HepG2 (cell line): ENCODE measurements at regions not wholly inside any gene's neighbourhood (a gene's known extent, or its start where the extent isn't known, plus 50 kb on each side); places are given as distances from the start of the nearest gene placed in this dataset.

Source experiments
- ATAC-seq: fragments of 200-7000 bp; cut with Tn5 transposase; 3 replicates; pipeline ENCODE4 v1.9.1; 2020; ENCODE audit warnings: mild to moderate bottlenecking, moderate library complexity
- BruUV-seq: library from RNA; stranded (reverse); fragments of 400-500 nt; replicated peaks from 2 replicates; lab custom pipeline; 2021; lab: Mats Ljungman, UMichigan
- CTCF ChIA-PET: fragments of 300-600 bp; formaldehyde crosslinking; extraction: SDS; loops from one replicate; lab custom pipeline; 2021; ENCODE audit warnings: low total read pairs, inconsistent platforms, low intra/inter-chr PET ratio; lab: Yijun Ruan, JAX
- POLR2A ChIA-PET: fragments of 350-600 bp; sonication (Branson Sonifier 250); formaldehyde crosslinking; loops from one replicate; lab custom pipeline; 2020; ENCODE audit warnings: antibody characterized with exemption, inconsistent platforms; lab: Yijun Ruan, JAX
- DNase-seq: peaks from one replicate; pipeline ENCODE4 v3.0.0-alpha.2; 2015; ENCODE audit warnings: low spot score
- FAIRE-seq: peaks from 3 replicates; lab custom pipeline; 2011; peaks lifted over from hg19 to GRCh38; lab: Jason Lieb, UNC
- H2AFZ ChIP-seq: one replicate; pipeline ENCODE4 v1.6.1; 2011; ENCODE audit warnings: low read length, inconsistent platforms
- H3K27ac ChIP-seq: fragments of 300-600 bp; 3 replicates; pipeline ENCODE4 v1.8.0; 2011; ENCODE audit warnings: mixed run types, mild to moderate bottlenecking, mixed read lengths, low read length, inconsistent platforms; ENCODE audit not compliant: insufficient read depth; ENCODE audit errors: extremely low read length
- H3K27me3 ChIP-seq, 2 experiments: fragments of 200-600 bp in 1 of 2; 2 replicates in 1 of 2; 3 replicates in 1 of 2; pipeline versions ENCODE4 v1.6.0 to v1.8.0; 2011; ENCODE audit warnings: low read length in 2 of 2, mild to moderate bottlenecking in 2 of 2, moderate library complexity in 2 of 2, inconsistent platforms in 1 of 2; ENCODE audit not compliant: insufficient read depth in 2 of 2, control insufficient read depth in 1 of 2
- H3K36me3 ChIP-seq, 2 experiments: fragments of 200-600 bp in 1 of 2; replicated peaks in 1 of 2; 2 replicates in 1 of 2; 3 replicates in 1 of 2; pipeline versions ENCODE4 v1.5.1 to v1.8.0; 2011; ENCODE audit warnings: low read length in 2 of 2, inconsistent platforms in 1 of 2; ENCODE audit not compliant: insufficient read depth in 2 of 2, control insufficient read depth in 1 of 2
- H3K4me1 ChIP-seq: 2 replicates; pipeline ENCODE4 v1.5.1; 2012; ENCODE audit warnings: low read length, inconsistent platforms; ENCODE audit not compliant: insufficient read depth
- H3K4me2 ChIP-seq: 2 replicates; pipeline ENCODE4 v1.6.0; 2011; ENCODE audit warnings: low read depth, low read length, inconsistent platforms
- H3K4me3 ChIP-seq, 3 experiments: fragments of 200-600 bp in 1 of 3; sonication (generic), shearing (Covaris generic) in 1 of 3; replicated peaks in 1 of 3; 2 replicates each; pipeline ENCODE4 v1.5.1; 2011 to 2016; ENCODE audit warnings: low read length in 3 of 3, inconsistent platforms in 2 of 3, low read depth in 2 of 3, mild to moderate bottlenecking in 2 of 3, control low read depth in 1 of 3, mixed read lengths in 1 of 3; ENCODE audit not compliant: insufficient read depth in 1 of 3
- H3K79me2 ChIP-seq: one replicate; pipeline ENCODE4 v1.6.1; 2011; ENCODE audit warnings: low read length, inconsistent platforms; ENCODE audit not compliant: insufficient read depth
- H3K9ac ChIP-seq: 2 replicates; pipeline ENCODE4 v1.6.0; 2011; ENCODE audit warnings: mild to moderate bottlenecking, low read depth, low read length, inconsistent platforms; ENCODE audit not compliant: insufficient read depth
- H3K9me3 ChIP-seq: 2 replicates; pipeline ENCODE4 v1.5.1; 2012; ENCODE audit warnings: mild to moderate bottlenecking, low read length
- H4K20me1 ChIP-seq: 2 replicates; pipeline ENCODE4 v1.6.0; 2011; ENCODE audit warnings: inconsistent platforms, mild to moderate bottlenecking, low read length, moderate library complexity; ENCODE audit not compliant: insufficient read depth
- ATM ChIP-seq: fragments of 450-650 bp; IDR thresholded peaks from 2 replicates; pipeline ENCODE4 v1.7.1; 2017; ENCODE audit warnings: mild to moderate bottlenecking, borderline replicate concordance
- HIVEP1 ChIP-seq: sonication (generic); formaldehyde crosslinking; IDR thresholded peaks from 2 replicates; pipeline ENCODE4 v1.4.0; 2020; ENCODE audit warnings: mild to moderate bottlenecking, missing genetic modification reagents
- MIER2 ChIP-seq: IDR thresholded peaks from 2 replicates; pipeline ENCODE4 v1.6.1; 2016; ENCODE audit warnings: missing biosample characterization, missing genetic modification reagents
- NCOR1 ChIP-seq: fragments of 200-600 bp; sonication (generic); IDR thresholded peaks from 2 replicates; pipeline ENCODE4 v1.7.0; 2017; ENCODE audit warnings: antibody characterized with exemption, low read length, borderline replicate concordance
- RCOR2 ChIP-seq: IDR thresholded peaks from 2 replicates; pipeline ENCODE4 v1.6.1; 2016; ENCODE audit warnings: missing biosample characterization, missing genetic modification reagents
- REL ChIP-seq: sonication (generic); formaldehyde crosslinking; conservative IDR thresholded peaks from 2 replicates; pipeline ENCODE4 v1.8.0; 2022; ENCODE audit warnings: mild to moderate bottlenecking, missing genetic modification reagents, moderate library complexity
- RFX5 ChIP-seq: IDR thresholded peaks from 2 replicates; pipeline ENCODE4 v1.6.1; 2011; ENCODE audit warnings: low read depth, low read length, improper control_type of control experiment
- RFXAP ChIP-seq: sonication (generic); formaldehyde crosslinking; IDR thresholded peaks from 2 replicates; pipeline ENCODE4 v1.4.0; 2020; ENCODE audit warnings: missing genetic modification reagents, borderline replicate concordance
- SMC3 ChIP-seq: IDR thresholded peaks from 2 replicates; pipeline ENCODE4 v1.6.1; 2011; ENCODE audit warnings: low read length, improper control_type of control experiment
- ZNF816 ChIP-seq: sonication (generic); formaldehyde crosslinking; IDR thresholded peaks from 2 replicates; pipeline ENCODE4 v1.8.0; 2022; ENCODE audit warnings: missing genetic modification reagents, mild to moderate bottlenecking, borderline replicate concordance
- WGBS: methylation state at CpG from one replicate; pipeline ENCODE4 v1.1.6; 2017; ENCODE audit warnings: low lambda C conversion rate; 5-methylcytosine and 5-hydroxymethylcytosine counted together
- in situ Hi-C: cut with HindIII; loops from 2 replicates; pipeline ENCODE4 v1.10.0; 2017; ENCODE audit warnings: low pct_unique_long_range_greater_than_20kb; ENCODE audit not compliant: extremely low pct_ligation_motif_present
- intact Hi-C: fragments of 100-400 bp; cut with micrococcal nuclease; formaldehyde crosslinking; loops from one replicate; pipeline ENCODE4 v1.10.0; 2022; ENCODE audit not compliant: unreplicated experiment
- TF ChIP-seq, protein P1 (sequence below), 2 experiments: sonication (generic) in 1 of 2; formaldehyde crosslinking in 1 of 2; IDR thresholded peaks; 2 replicates each; pipeline versions ENCODE4 v1.6.1 to v1.9.0; 2014 to 2022; ENCODE audit warnings: antibody characterized with exemption in 1 of 2, borderline replicate concordance in 1 of 2, inconsistent platforms in 1 of 2, low read depth in 1 of 2, missing genetic modification reagents in 1 of 2
- TF ChIP-seq, protein P2 (sequence below): sonication (generic); formaldehyde crosslinking; IDR thresholded peaks from 2 replicates; pipeline ENCODE4 v1.5.0; 2020; ENCODE audit warnings: mild to moderate bottlenecking, missing genetic modification reagents, moderate library complexity
- TF ChIP-seq, protein P3 (sequence below): sonication (generic); formaldehyde crosslinking; IDR thresholded peaks from 2 replicates; pipeline ENCODE4 v1.4.0; 2020; ENCODE audit warnings: low read depth, mild to moderate bottlenecking, missing genetic modification reagents

DNA sequence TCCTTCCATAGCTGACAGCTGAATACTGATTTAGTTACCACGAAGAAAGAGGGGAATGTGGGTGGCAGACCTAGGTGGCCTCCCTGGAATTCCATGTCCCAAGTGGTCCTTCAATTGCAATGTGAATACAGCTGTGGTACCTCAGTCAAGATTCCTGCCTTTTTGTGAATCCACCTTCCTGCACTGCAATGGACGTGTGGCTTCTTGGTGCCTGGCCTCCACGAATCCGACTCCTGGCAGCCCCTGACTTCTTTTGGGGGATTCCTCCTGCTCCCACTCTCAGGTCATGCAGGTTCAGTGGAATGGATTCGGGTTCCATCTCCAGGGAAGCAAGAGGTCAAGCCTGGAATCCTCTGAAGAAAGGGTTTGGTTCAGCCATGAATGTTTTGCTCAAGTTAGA, 117.8 kb downstream of the DACT2 start (continued):
- TF ChIP-seq, protein P1, sequence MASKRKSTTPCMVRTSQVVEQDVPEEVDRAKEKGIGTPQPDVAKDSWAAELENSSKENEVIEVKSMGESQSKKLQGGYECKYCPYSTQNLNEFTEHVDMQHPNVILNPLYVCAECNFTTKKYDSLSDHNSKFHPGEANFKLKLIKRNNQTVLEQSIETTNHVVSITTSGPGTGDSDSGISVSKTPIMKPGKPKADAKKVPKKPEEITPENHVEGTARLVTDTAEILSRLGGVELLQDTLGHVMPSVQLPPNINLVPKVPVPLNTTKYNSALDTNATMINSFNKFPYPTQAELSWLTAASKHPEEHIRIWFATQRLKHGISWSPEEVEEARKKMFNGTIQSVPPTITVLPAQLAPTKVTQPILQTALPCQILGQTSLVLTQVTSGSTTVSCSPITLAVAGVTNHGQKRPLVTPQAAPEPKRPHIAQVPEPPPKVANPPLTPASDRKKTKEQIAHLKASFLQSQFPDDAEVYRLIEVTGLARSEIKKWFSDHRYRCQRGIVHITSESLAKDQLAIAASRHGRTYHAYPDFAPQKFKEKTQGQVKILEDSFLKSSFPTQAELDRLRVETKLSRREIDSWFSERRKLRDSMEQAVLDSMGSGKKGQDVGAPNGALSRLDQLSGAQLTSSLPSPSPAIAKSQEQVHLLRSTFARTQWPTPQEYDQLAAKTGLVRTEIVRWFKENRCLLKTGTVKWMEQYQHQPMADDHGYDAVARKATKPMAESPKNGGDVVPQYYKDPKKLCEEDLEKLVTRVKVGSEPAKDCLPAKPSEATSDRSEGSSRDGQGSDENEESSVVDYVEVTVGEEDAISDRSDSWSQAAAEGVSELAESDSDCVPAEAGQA (IDR thresholded peaks at IDR 0.05; ENCODE audit: low read depth): no peak
- TF ChIP-seq, protein P1 (CRISPR knock-in tag; IDR thresholded peaks at IDR 0.05; ENCODE audit: borderline replicate concordance): no peak
- TF ChIP-seq, all 625 proteins: peak for 8

DNA sequence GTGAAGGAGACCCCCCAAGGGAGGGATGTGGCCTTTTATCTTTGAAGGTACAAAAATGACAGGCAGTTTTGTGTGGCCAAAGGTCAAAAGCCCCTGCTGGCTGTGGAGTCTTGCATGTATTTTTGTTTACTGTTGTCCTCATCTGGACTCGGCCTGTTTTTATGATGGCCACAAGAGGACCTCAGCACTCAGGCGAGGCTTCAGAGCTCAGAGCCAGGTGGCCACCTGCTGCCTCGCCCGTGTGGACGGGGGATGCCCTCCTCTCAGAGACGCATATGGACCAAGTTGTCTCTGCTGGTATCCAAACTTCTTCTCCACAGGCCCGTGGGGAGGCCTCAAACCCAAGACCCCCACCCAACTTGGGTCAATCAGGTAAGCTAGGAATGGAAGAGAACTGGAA, 118.2 kb downstream of the DACT2 start:
- no peaks in the 10 kb centered on the region for H3K36me3 ChIP-seq
- ATAC-seq: peak; percentile 85
- peak overlapping the region in 2 of 3 experiments; percentile 25 to 45; a peak in 1 of 6 replicates for H3K4me3 ChIP-seq
- peak; percentile 21 for FAIRE-seq
- H3K4me1 ChIP-seq: peaks cover 59% of the 10 kb centered on the region
- peak; percentile 63 for DNase-seq
- intact Hi-C loops (loop anchor here (1.0 to 2.0 kb wide), 4 partner anchors 63 to 155 kb away; no protein-coding TSS in a partner anchor), in situ Hi-C loops (no loop called here)
- BruUV-seq: no TSS peak
- H3K27ac ChIP-seq: peak overlapping the region; percentile 59
- WGBS: 3% methylated on average over 7 of the region's 7 CpGs
- ChIA-PET CTCF (interaction anchor here (0.7 to 2.2 kb wide), 3 partner anchors 114 to 155 kb away, joined by 3 to 21 read pairs (median 3); no protein-coding TSS in a partner anchor), POLR2A (interaction anchor here (0.8 to 3.4 kb wide), 7 partner anchors 46 to 125 kb away, joined by 3 to 11 read pairs (median 3); no protein-coding TSS in a partner anchor)
- peak overlapping the region; percentile 80 for H3K4me2 ChIP-seq
- H3K27me3 ChIP-seq: no peaks in the 10 kb centered on the region
- H4K20me1 ChIP-seq: no peaks in the 10 kb centered on the region
- peak overlapping the region; percentile 40; the same call in 1 of the 2 replicates for H3K9ac ChIP-seq
- H3K79me2 ChIP-seq: no peaks in the 10 kb centered on the region
- H2AFZ ChIP-seq: no peak overlapping the region
- no peaks in the 10 kb centered on the region for H3K9me3 ChIP-seq
- TF ChIP-seq SMC3 (peak; percentile 85), RCOR2 (peak; percentile 44; the same call in 1 of the 2 replicates), REL (CRISPR knock-in tag) (no peak), MIER2 (CRISPR knock-in tag) (0 out of 2 replicates have a peak, but pooled peaks have one; percentile 23), RFXAP (CRISPR knock-in tag) (no peak), RFX5 (no peak), NCOR1 (no peak), HIVEP1 (CRISPR knock-in tag) (no peak), ZNF816 (0 out of 2 replicates have a peak, but pooled peaks have one; percentile 9), ATM (no peak)
- TF ChIP-seq, protein P2, sequence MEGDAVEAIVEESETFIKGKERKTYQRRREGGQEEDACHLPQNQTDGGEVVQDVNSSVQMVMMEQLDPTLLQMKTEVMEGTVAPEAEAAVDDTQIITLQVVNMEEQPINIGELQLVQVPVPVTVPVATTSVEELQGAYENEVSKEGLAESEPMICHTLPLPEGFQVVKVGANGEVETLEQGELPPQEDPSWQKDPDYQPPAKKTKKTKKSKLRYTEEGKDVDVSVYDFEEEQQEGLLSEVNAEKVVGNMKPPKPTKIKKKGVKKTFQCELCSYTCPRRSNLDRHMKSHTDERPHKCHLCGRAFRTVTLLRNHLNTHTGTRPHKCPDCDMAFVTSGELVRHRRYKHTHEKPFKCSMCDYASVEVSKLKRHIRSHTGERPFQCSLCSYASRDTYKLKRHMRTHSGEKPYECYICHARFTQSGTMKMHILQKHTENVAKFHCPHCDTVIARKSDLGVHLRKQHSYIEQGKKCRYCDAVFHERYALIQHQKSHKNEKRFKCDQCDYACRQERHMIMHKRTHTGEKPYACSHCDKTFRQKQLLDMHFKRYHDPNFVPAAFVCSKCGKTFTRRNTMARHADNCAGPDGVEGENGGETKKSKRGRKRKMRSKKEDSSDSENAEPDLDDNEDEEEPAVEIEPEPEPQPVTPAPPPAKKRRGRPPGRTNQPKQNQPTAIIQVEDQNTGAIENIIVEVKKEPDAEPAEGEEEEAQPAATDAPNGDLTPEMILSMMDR: peak; percentile 91
- TF ChIP-seq, protein P3, sequence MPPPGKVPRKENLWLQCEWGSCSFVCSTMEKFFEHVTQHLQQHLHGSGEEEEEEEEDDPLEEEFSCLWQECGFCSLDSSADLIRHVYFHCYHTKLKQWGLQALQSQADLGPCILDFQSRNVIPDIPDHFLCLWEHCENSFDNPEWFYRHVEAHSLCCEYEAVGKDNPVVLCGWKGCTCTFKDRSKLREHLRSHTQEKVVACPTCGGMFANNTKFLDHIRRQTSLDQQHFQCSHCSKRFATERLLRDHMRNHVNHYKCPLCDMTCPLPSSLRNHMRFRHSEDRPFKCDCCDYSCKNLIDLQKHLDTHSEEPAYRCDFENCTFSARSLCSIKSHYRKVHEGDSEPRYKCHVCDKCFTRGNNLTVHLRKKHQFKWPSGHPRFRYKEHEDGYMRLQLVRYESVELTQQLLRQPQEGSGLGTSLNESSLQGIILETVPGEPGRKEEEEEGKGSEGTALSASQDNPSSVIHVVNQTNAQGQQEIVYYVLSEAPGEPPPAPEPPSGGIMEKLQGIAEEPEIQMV: no peak
